ENCODE measurements at regions not wholly inside any gene's neighbourhood (a gene's known extent, or its start where the extent isn't known, plus 50 kb on each side); places are given as distances from the start of the nearest gene placed in this dataset.

GRCh38 chr9:78568774-78569173 lies 271.8 kb downstream of the PSAT1 start:
- Histone ChIP-seq H3K4me2 (no peak overlapping the region), H3K36me3 (ENCODE audit: insufficient read depth) (no peaks in the 10 kb centered on the region), H3K4me3 (IDR thresholded peaks at IDR 0.05; ENCODE audit: insufficient read depth, low read depth, low read length) (no peak overlapping the region), H4K20me1 (ENCODE audit: insufficient read depth) (no peaks in the 10 kb centered on the region), H2AFZ (ENCODE audit: low read depth) (no peak overlapping the region), H3K27me3 (ENCODE audit: insufficient read depth, low read depth) (no peaks in the 10 kb centered on the region), H3K27ac (no peak overlapping the region), H3K79me2 (ENCODE audit: insufficient read depth, low read depth) (no peaks in the 10 kb centered on the region), H3K9ac (no peak overlapping the region), H3K4me1 (ENCODE audit: low read depth, poor library complexity, severe bottlenecking) (no peaks in the 10 kb centered on the region)
- no peak for TF ChIP-seq CTCF (conservative IDR thresholded peaks at IDR 0.05; ENCODE audit: low read depth, low read length)

GRCh38 chr9:78572266-78572665 lies 275.3 kb downstream of the PSAT1 start:
- H3K9ac ChIP-seq = no peak overlapping the region
- H3K79me2 ChIP-seq (ENCODE audit: insufficient read depth, low read depth) = no peaks in the 10 kb centered on the region
- H2AFZ ChIP-seq (ENCODE audit: low read depth) = no peak overlapping the region
- H3K27me3 ChIP-seq (ENCODE audit: insufficient read depth, low read depth) = no peaks in the 10 kb centered on the region
- no peaks in the 10 kb centered on the region for H4K20me1 ChIP-seq (ENCODE audit: insufficient read depth)
- no peak overlapping the region for H3K4me2 ChIP-seq
- no peaks in the 10 kb centered on the region for H3K36me3 ChIP-seq (ENCODE audit: insufficient read depth)
- no peak overlapping the region for H3K27ac ChIP-seq
- no peaks in the 10 kb centered on the region for H3K4me1 ChIP-seq (ENCODE audit: low read depth, poor library complexity, severe bottlenecking)
- TF ChIP-seq CTCF (conservative IDR thresholded peaks at IDR 0.05; ENCODE audit: low read depth, low read length) = no peak
- H3K4me3 ChIP-seq (IDR thresholded peaks at IDR 0.05; ENCODE audit: insufficient read depth, low read depth, low read length) = no peak overlapping the region

- Histone ChIP-seq H3K79me2 (ENCODE audit: insufficient read depth, low read depth) (no peaks in the 10 kb centered on the region), H3K4me3 (IDR thresholded peaks at IDR 0.05; ENCODE audit: insufficient read depth, low read depth, low read length) (no peak overlapping the region), H3K9ac (no peak overlapping the region), H2AFZ (ENCODE audit: low read depth) (no peak overlapping the region), H4K20me1 (ENCODE audit: insufficient read depth) (no peaks in the 10 kb centered on the region), H3K4me1 (ENCODE audit: low read depth, poor library complexity, severe bottlenecking) (no peaks in the 10 kb centered on the region), H3K4me2 (no peak overlapping the region), H3K27me3 (ENCODE audit: insufficient read depth, low read depth) (no peaks in the 10 kb centered on the region), H3K27ac (no peak overlapping the region), H3K36me3 (ENCODE audit: insufficient read depth) (no peaks in the 10 kb centered on the region)
- TF ChIP-seq CTCF (conservative IDR thresholded peaks at IDR 0.05; ENCODE audit: low read depth, low read length) = no peak
Observed at GRCh38 chr9:78573205-78573604, 276.3 kb downstream of the PSAT1 start.

GRCh38 chr9:78573669-78574068 lies 276.7 kb downstream of the PSAT1 start:
- no peak overlapping the region for H3K9ac ChIP-seq
- H3K27me3 ChIP-seq (ENCODE audit: insufficient read depth, low read depth) = no peaks in the 10 kb centered on the region
- H3K4me1 ChIP-seq (ENCODE audit: low read depth, poor library complexity, severe bottlenecking) = no peaks in the 10 kb centered on the region
- TF ChIP-seq CTCF (conservative IDR thresholded peaks at IDR 0.05; ENCODE audit: low read depth, low read length) = no peak
- H3K79me2 ChIP-seq (ENCODE audit: insufficient read depth, low read depth) = no peaks in the 10 kb centered on the region
- no peak overlapping the region for H2AFZ ChIP-seq (ENCODE audit: low read depth)
- no peak overlapping the region for H3K4me3 ChIP-seq (IDR thresholded peaks at IDR 0.05; ENCODE audit: insufficient read depth, low read depth, low read length)
- no peak overlapping the region for H3K4me2 ChIP-seq
- no peaks in the 10 kb centered on the region for H3K36me3 ChIP-seq (ENCODE audit: insufficient read depth)
- H4K20me1 ChIP-seq (ENCODE audit: insufficient read depth) = no peaks in the 10 kb centered on the region
- no peak overlapping the region for H3K27ac ChIP-seq

Data from KMS-11 (cell line).